HCT116 (cell line): ENCODE measurements at regions not wholly inside any gene's neighbourhood (a gene's known extent, or its start where the extent isn't known, plus 50 kb on each side); places are given as distances from the start of the nearest gene placed in this dataset.

Source experiments
- ATAC-seq: fragments of 200-7000 bp; cut with Tn5 transposase; 2 replicates; pipeline ENCODE4 v1.9.1; 2020; ENCODE audit warnings: mild to moderate bottlenecking, moderate library complexity
- BruUV-seq: library from RNA; stranded (reverse); fragments of 400-500 nt; replicated peaks from 2 replicates; lab custom pipeline; 2021; lab: Mats Ljungman, UMichigan
- CTCF ChIA-PET: fragments of 300-600 bp; sonication (Branson Sonifier 250); formaldehyde crosslinking; loops from one replicate; lab custom pipeline; 2021; ENCODE audit warnings: antibody characterized with exemption; lab: Charles Lee
- POLR2A ChIA-PET: fragments of 300-600, 350-600 bp; sonication (Branson Sonifier 250); formaldehyde crosslinking; loops from one replicate; lab custom pipeline; 2021; ENCODE audit warnings: antibody characterized with exemption; lab: Charles Lee
- RAD21 ChIA-PET, 2 experiments: fragments of 300-600 bp; sonication (Branson Sonifier 250); formaldehyde crosslinking; loops; one replicate each; lab custom pipeline; 2023; ENCODE audit warnings: low total read pairs in 2 of 2; ENCODE audit not compliant: uncharacterized antibody in 2 of 2, unreplicated experiment in 2 of 2, low non-redundant PET in 1 of 2; lab: Charles Lee
- DNase-seq: peaks from one replicate; pipeline ENCODE4 v3.0.0-alpha.2; 2010; ENCODE audit warnings: low read depth, low spot score
- H2AFZ ChIP-seq: fragments of 200-600 bp; shearing (Covaris generic), sonication (generic); 2 replicates; pipeline ENCODE4 v1.6.1; 2017; ENCODE audit warnings: low read depth, mixed run types, mixed read lengths, antibody characterized with exemption, low read length; ENCODE audit not compliant: poor library complexity, severe bottlenecking
- H3K27ac ChIP-seq: 2 replicates; pipeline ENCODE4 v1.5.1; 2012; ENCODE audit warnings: low read depth, low read length
- H3K27me3 ChIP-seq: fragments of 200-600 bp; sonication (generic); 2 replicates; pipeline ENCODE4 v1.6.1; 2016; ENCODE audit warnings: mixed run types, low read length, mixed read lengths; ENCODE audit not compliant: insufficient read depth
- H3K36me3 ChIP-seq, 2 experiments: fragments of 200-500 bp in 1 of 2; fragments of 200-600 bp in 1 of 2; sonication (Bioruptor generic) in 1 of 2; sonication (generic) in 1 of 2; 2 replicates each; pipeline versions ENCODE4 v1.5.1 to v1.6.1; 2014 to 2016; ENCODE audit warnings: low read length in 2 of 2, inconsistent platforms in 1 of 2, mixed read lengths in 1 of 2, mixed run types in 1 of 2; ENCODE audit not compliant: insufficient read depth in 2 of 2, control insufficient read depth in 1 of 2
- H3K4me1 ChIP-seq, 2 experiments: fragments of 200-600 bp in 1 of 2; sonication (generic) in 1 of 2; 2 replicates each; pipeline versions ENCODE4 v1.5.1 to v1.6.1; 2012 to 2017; ENCODE audit warnings: low read length in 2 of 2, inconsistent platforms in 1 of 2, mild to moderate bottlenecking in 1 of 2, mixed read lengths in 1 of 2, mixed run types in 1 of 2, moderate library complexity in 1 of 2; ENCODE audit not compliant: insufficient read depth in 2 of 2, control insufficient read depth in 1 of 2
- H3K4me2 ChIP-seq: fragments of 200-600 bp; sonication (generic); 2 replicates; pipeline ENCODE4 v1.6.1; 2017; ENCODE audit warnings: mixed run types, low read length, mixed read lengths
- H3K4me3 ChIP-seq, 2 experiments: fragments of 200-600 bp in 1 of 2; sonication (generic) in 1 of 2; replicated peaks in 1 of 2; 2 replicates each; pipeline ENCODE4 v1.5.1; 2011 to 2016; ENCODE audit warnings: low read length in 2 of 2, control low read depth in 1 of 2, low read depth in 1 of 2, mild to moderate bottlenecking in 1 of 2, mixed read lengths in 1 of 2, mixed run types in 1 of 2
- H3K79me2 ChIP-seq: fragments of 200-600 bp; sonication (generic); 2 replicates; pipeline ENCODE4 v1.6.1; 2017; ENCODE audit warnings: mild to moderate bottlenecking, mixed run types, low read length, moderate library complexity, mixed read lengths; ENCODE audit not compliant: insufficient read depth
- H3K9ac ChIP-seq: fragments of 200-600 bp; sonication (generic); 2 replicates; pipeline ENCODE4 v1.6.1; 2016; ENCODE audit warnings: low read length, mixed read lengths
- H3K9me2 ChIP-seq: fragments of 200-600 bp; sonication (generic), shearing (Covaris generic); 2 replicates; pipeline ENCODE4 v1.6.1; 2017; ENCODE audit warnings: mixed run types, mild to moderate bottlenecking, moderate library complexity; ENCODE audit not compliant: insufficient read depth
- H3K9me3 ChIP-seq, 2 experiments: fragments of 200-500 bp in 1 of 2; fragments of 200-600 bp in 1 of 2; sonication (Bioruptor generic) in 1 of 2; sonication (generic) in 1 of 2; 2 replicates each; pipeline ENCODE4 v1.6.1; 2014 to 2017; ENCODE audit warnings: low read length in 2 of 2, mixed read lengths in 2 of 2, inconsistent platforms in 1 of 2, low read depth in 1 of 2, mild to moderate bottlenecking in 1 of 2, mixed run types in 1 of 2, moderate library complexity in 1 of 2; ENCODE audit not compliant: control insufficient read depth in 1 of 2, insufficient read depth in 1 of 2
- H4K20me1 ChIP-seq: fragments of 200-600 bp; sonication (generic), shearing (Covaris generic); 2 replicates; pipeline ENCODE4 v1.6.1; 2017; ENCODE audit warnings: mixed run types, mild to moderate bottlenecking, moderate library complexity; ENCODE audit not compliant: insufficient read depth
- CEBPB ChIP-seq: IDR thresholded peaks from 2 replicates; pipeline ENCODE4 v1.6.1; 2012; ENCODE audit warnings: low read depth
- EGR1 ChIP-seq: IDR thresholded peaks from 2 replicates; pipeline ENCODE4 v1.6.1; 2012; ENCODE audit warnings: low read depth
- ELF1 ChIP-seq: IDR thresholded peaks from 2 replicates; pipeline ENCODE4 v1.6.1; 2012; ENCODE audit warnings: low read depth, borderline replicate concordance
- EZH2 ChIP-seq: fragments of 200-600 bp; sonication (generic); IDR thresholded peaks from 2 replicates; pipeline ENCODE4 v1.6.1; 2017; ENCODE audit warnings: antibody characterized with exemption, mixed run types
- FOSL1 ChIP-seq: IDR thresholded peaks from 2 replicates; pipeline ENCODE4 v1.6.1; 2012; ENCODE audit warnings: low read depth
- JUND ChIP-seq: IDR thresholded peaks from 2 replicates; pipeline ENCODE4 v1.6.1; 2012
- MAX ChIP-seq: IDR thresholded peaks from 2 replicates; pipeline ENCODE4 v1.6.1; 2012
- POLR2A ChIP-seq: IDR thresholded peaks from 2 replicates; pipeline ENCODE4 v1.7.0; 2011; ENCODE audit warnings: borderline replicate concordance; ENCODE audit not compliant: insufficient read depth, insufficient read length; ENCODE audit errors: extremely low read depth
- POLR2AphosphoS5 ChIP-seq: IDR thresholded peaks from 2 replicates; pipeline ENCODE4 v1.6.1; 2011; ENCODE audit warnings: mild to moderate bottlenecking, low read depth, low read length, moderate library complexity
- RAD21 ChIP-seq: IDR thresholded peaks from 2 replicates; pipeline ENCODE4 v1.6.1; 2012; ENCODE audit warnings: low read depth, mild to moderate bottlenecking
- SIN3A ChIP-seq: IDR thresholded peaks from 2 replicates; pipeline ENCODE4 v1.6.1; 2012; ENCODE audit warnings: low read depth
- SP1 ChIP-seq: IDR thresholded peaks from 2 replicates; pipeline ENCODE4 v1.6.1; 2012; ENCODE audit warnings: low read depth
- SRF ChIP-seq: IDR thresholded peaks from 2 replicates; pipeline ENCODE4 v1.6.1; 2012; ENCODE audit warnings: low read depth
- TCF7L2 ChIP-seq: IDR thresholded peaks from 2 replicates; pipeline ENCODE4 v1.7.0; 2011; ENCODE audit warnings: borderline replicate concordance, inconsistent platforms; ENCODE audit not compliant: insufficient read depth, insufficient read length; ENCODE audit errors: extremely low read depth
- YY1 ChIP-seq: IDR thresholded peaks from 2 replicates; pipeline ENCODE4 v1.6.1; 2011; ENCODE audit warnings: low read length, low read depth, moderate library complexity, mild to moderate bottlenecking; ENCODE audit not compliant: insufficient replicate concordance; ENCODE audit errors: extremely low read depth
- ZBTB33 ChIP-seq: IDR thresholded peaks from 2 replicates; pipeline ENCODE4 v1.6.1; 2011; ENCODE audit warnings: mild to moderate bottlenecking, low read length, moderate library complexity; ENCODE audit not compliant: insufficient replicate concordance; ENCODE audit errors: extremely low read depth
- ZFX ChIP-seq: fragments of 450-650 bp; IDR thresholded peaks from 2 replicates; pipeline ENCODE4 v1.6.1; 2017
- ZNF274 ChIP-seq: fragments of 200-500 bp; sonication (Bioruptor generic); IDR thresholded peaks from 2 replicates; pipeline ENCODE4 v1.6.1; 2014; ENCODE audit warnings: mild to moderate bottlenecking, low read depth, low read length, inconsistent platforms
- intact Hi-C: fragments of 100-400 bp; cut with micrococcal nuclease; formaldehyde crosslinking; loops from 2 replicates; pipeline ENCODE4 v1.10.0; 2022
- TF ChIP-seq, protein P1 (sequence below): IDR thresholded peaks from 2 replicates; pipeline ENCODE4 v1.6.1; 2012
- TF ChIP-seq, protein P2 (sequence below), 3 experiments: fragments of 200-600 bp in 1 of 3; sonication (generic) in 1 of 3; IDR thresholded peaks in 2 of 3; conservative IDR thresholded peaks in 1 of 3; 2 replicates each; pipeline ENCODE4 v1.5.1; 2012 to 2017; ENCODE audit warnings: low read depth in 2 of 3, low read length in 2 of 3, antibody characterized with exemption in 1 of 3, borderline replicate concordance in 1 of 3, control low read depth in 1 of 3, mild to moderate bottlenecking in 1 of 3, mixed read lengths in 1 of 3, mixed run types in 1 of 3, moderate library complexity in 1 of 3; ENCODE audit not compliant: insufficient read depth in 1 of 3

DNA sequence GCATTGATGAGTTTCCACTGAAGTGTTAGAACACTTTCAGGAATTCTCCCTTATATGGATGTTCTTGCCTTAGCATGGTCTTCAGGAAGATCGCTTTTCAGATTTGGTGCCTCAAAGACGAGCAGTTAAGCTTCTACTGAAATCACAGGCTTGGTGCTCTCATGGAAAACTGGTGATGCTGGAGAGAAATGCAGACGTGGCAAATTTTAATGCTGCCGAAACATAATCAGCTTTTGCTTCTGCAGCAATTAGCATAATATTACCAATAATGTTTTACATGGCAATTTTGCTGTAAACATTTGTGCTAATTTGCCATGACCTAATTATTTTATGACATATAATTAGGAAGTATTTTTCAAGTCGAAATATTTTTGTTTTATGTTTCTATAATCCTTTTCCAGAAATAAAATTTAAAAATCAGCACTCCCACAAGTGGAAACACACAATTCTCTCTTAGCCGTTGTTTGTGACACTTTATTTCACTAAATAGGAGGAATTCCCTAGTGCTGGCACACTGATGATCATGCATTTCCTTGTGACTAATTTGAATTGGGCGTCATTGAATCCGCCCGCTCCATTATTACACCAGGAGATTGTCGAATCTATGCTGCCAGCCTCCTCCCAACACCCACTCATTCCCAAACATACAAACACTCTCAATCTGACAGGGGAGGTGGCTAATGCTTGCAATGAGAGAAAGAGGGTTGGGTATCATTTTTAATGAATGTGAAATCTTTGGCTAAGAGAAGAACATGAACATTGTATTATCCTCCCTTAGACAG, 506.8 kb upstream of the PPP2R3A start:
- Histone ChIP-seq H3K9me3 (no peaks in the 10 kb centered on the region), H3K9me2 (no peaks in the 10 kb centered on the region), H3K4me2 (no peak overlapping the region), H3K36me3 (no peaks in the 10 kb centered on the region), H3K4me1 (no peaks in the 10 kb centered on the region), H3K27ac (no peak overlapping the region), H2AFZ (no peak overlapping the region), H4K20me1 (no peaks in the 10 kb centered on the region)
- intact Hi-C loops = no loop called here
- DNase-seq = no peak
- RAD21 ChIA-PET = no interaction called here
- TF ChIP-seq POLR2AphosphoS5 (no peak), POLR2A (no peak), ZBTB33 (no peak), EZH2 (no peak), CEBPB (no peak), JUND (no peak), FOSL1 (no peak), EGR1 (no peak), SIN3A (no peak), ELF1 (no peak), RAD21 (no peak), YY1 (no peak), MAX (no peak), TCF7L2 (no peak), SRF (no peak), SP1 (no peak), ZFX (no peak), ZNF274 (no peak)
- TF ChIP-seq, protein P1, sequence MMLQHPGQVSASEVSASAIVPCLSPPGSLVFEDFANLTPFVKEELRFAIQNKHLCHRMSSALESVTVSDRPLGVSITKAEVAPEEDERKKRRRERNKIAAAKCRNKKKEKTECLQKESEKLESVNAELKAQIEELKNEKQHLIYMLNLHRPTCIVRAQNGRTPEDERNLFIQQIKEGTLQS = no peak
- TF ChIP-seq, protein P2, sequence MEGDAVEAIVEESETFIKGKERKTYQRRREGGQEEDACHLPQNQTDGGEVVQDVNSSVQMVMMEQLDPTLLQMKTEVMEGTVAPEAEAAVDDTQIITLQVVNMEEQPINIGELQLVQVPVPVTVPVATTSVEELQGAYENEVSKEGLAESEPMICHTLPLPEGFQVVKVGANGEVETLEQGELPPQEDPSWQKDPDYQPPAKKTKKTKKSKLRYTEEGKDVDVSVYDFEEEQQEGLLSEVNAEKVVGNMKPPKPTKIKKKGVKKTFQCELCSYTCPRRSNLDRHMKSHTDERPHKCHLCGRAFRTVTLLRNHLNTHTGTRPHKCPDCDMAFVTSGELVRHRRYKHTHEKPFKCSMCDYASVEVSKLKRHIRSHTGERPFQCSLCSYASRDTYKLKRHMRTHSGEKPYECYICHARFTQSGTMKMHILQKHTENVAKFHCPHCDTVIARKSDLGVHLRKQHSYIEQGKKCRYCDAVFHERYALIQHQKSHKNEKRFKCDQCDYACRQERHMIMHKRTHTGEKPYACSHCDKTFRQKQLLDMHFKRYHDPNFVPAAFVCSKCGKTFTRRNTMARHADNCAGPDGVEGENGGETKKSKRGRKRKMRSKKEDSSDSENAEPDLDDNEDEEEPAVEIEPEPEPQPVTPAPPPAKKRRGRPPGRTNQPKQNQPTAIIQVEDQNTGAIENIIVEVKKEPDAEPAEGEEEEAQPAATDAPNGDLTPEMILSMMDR (IDR thresholded peaks at IDR 0.05 in 2 of 3, conservative IDR thresholded peaks at IDR 0.05 in 1 of 3; ENCODE audit: borderline replicate concordance in 1 of 3, insufficient read depth in 1 of 3, low read depth in 2 of 3, low read length in 2 of 3) = no peak
- TF ChIP-seq, all 23 proteins: peak for 0
- Histone ChIP-seq H3K9ac (no peak overlapping the region), H3K27me3 (peaks cover 43% of the 10 kb centered on the region), H3K79me2 (no peaks in the 10 kb centered on the region), H3K4me3 (no peak overlapping the region)
- POLR2A ChIA-PET = no interaction called here
- CTCF ChIA-PET = no interaction called here
- no TSS peak for BruUV-seq
- no peak for ATAC-seq
